NK-92 (cell line): ENCODE measurements at regions not wholly inside any gene's neighbourhood (a gene's known extent, or its start where the extent isn't known, plus 50 kb on each side); places are given as distances from the start of the nearest gene placed in this dataset.

Experiments
- DNase-seq: peaks from one replicate; lab custom pipeline; 2025; ENCODE audit not compliant: unreplicated experiment; lab: John Stamatoyannopoulos, UW

GRCh38 chr12:91974541-91975085, 171.0 kb downstream of the BTG1 start:
- DNase-seq: no peak

- no peak for DNase-seq
Measured at GRCh38 chr12:91973813-91974212, 171.8 kb downstream of the BTG1 start.

- no peak for DNase-seq
Measured at GRCh38 chr12:91972896-91973295, 172.8 kb downstream of the BTG1 start.

- DNase-seq: no peak
Measured at GRCh38 chr12:91968777-91969171, 176.9 kb downstream of the BTG1 start.

- no peak for DNase-seq
Measured at GRCh38 chr12:91968076-91968776, 177.4 kb downstream of the BTG1 start.

- no peak for DNase-seq
Measured at GRCh38 chr12:91967590-91967989, 178.1 kb downstream of the BTG1 start.

GRCh38 chr12:91965781-91966180, 179.9 kb downstream of the BTG1 start:
- DNase-seq: no peak

GRCh38 chr12:91964501-91964900, 181.1 kb downstream of the BTG1 start:
- no peak for DNase-seq

- no peak for DNase-seq
Measured at GRCh38 chr12:91959220-91959619, 186.4 kb downstream of the BTG1 start.

GRCh38 chr12:91958816-91959215, 186.8 kb downstream of the BTG1 start:
- no peak for DNase-seq

- no peak for DNase-seq
Measured at GRCh38 chr12:91954747-91955146, 190.9 kb downstream of the BTG1 start.

- DNase-seq: no peak
Measured at GRCh38 chr12:91954326-91954725, 191.3 kb downstream of the BTG1 start.

GRCh38 chr12:91952916-91953315, 192.7 kb downstream of the BTG1 start:
- no peak for DNase-seq

- DNase-seq: no peak
Measured at GRCh38 chr12:91951571-91951970, 194.1 kb downstream of the BTG1 start.

- DNase-seq: no peak
Measured at GRCh38 chr12:91948504-91948903, 197.1 kb downstream of the BTG1 start.

- DNase-seq: no peak
Measured at GRCh38 chr12:91947459-91947858, 198.2 kb downstream of the BTG1 start.

- DNase-seq: no peak
Measured at GRCh38 chr12:91944637-91945036, 201.0 kb downstream of the BTG1 start.

- no peak for DNase-seq
Measured at GRCh38 chr12:91940826-91941570, 204.6 kb downstream of the BTG1 start.

- DNase-seq: no peak
Measured at GRCh38 chr12:91940322-91940721, 205.3 kb downstream of the BTG1 start.

GRCh38 chr12:91937706-91938105, 207.9 kb downstream of the BTG1 start:
- no peak for DNase-seq

GRCh38 chr12:91937009-91937408, 208.6 kb downstream of the BTG1 start:
- DNase-seq: no peak

GRCh38 chr12:91935296-91935695, 210.3 kb downstream of the BTG1 start:
- DNase-seq: no peak
